DLD1 (cell line): ENCODE measurements at regions not wholly inside any gene's neighbourhood (a gene's known extent, or its start where the extent isn't known, plus 50 kb on each side); places are given as distances from the start of the nearest gene placed in this dataset.

Experiments
- in situ Hi-C: cut with HindIII; loops from 2 replicates; pipeline ENCODE4 v1.10.0; 2017; ENCODE audit warnings: low sequenced_read_pairs

DNA sequence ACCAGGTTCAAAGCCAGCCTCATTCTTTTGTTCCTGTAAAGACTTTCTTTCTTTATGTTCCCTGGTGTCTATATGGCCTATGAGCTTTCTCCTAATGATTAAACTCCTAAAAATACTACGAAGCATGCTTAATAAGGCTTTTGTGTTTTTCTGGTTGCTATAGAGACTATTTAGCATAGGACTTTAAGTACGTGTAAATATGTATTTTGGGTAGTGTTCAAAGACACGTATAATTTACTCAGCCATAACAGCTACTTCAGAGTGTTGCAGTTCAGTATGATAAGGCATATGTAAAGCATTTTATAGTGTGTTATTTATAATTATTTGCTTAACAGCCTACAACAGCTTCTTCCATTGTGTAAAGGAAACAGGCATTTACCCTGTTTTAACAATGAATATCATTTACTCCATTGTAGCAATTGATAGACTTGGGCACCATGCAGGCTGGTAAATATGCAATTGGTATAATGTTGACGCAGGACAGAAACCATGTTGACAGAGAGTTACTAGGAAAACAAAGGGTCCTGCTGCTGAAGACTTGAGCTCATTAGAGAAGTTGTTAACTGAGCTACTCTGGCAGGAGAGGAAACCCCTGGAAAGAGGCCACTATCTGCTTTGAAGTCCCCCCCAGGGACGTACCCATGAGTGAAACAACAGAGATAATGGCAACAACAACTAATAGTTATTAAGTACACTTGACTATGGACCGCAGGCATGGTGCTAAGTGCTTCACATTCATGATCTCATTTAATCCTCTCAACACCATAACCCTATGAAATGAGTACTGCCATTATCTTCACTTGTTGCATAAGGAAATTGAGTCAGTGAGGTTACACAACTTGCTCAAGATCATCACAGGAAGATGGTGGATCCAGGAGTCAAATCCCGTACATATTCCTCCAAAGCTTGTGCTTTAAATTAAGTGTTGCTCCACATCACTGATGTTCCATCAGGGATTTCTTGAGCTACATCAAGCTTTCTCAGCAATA is 342.2 kb upstream of the DYNLRB2 start:
- in situ Hi-C loops, result no loop called here

DNA sequence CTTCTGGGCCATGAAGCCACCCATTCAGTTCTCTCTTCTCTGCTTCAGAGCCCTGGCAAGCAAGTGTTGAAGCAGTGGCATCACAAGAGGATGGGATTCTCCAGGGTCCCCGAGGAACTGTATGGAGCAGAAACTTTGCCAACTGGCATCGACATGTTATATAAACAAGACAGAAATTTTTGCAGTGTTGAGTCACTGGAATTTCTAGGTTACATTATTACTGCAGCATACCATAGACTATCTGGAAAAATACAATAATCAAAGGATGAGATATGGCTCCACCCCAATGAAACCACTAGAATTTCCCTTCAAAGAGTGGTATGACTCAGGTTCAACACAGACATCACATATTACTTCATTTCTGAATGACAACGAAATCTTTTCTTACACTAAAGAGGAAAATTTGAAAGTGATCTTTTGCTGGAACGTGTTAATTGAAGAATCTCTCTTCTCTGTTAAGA is 343.0 kb upstream of the DYNLRB2 start:
- in situ Hi-C loops, result no loop called here

DNA sequence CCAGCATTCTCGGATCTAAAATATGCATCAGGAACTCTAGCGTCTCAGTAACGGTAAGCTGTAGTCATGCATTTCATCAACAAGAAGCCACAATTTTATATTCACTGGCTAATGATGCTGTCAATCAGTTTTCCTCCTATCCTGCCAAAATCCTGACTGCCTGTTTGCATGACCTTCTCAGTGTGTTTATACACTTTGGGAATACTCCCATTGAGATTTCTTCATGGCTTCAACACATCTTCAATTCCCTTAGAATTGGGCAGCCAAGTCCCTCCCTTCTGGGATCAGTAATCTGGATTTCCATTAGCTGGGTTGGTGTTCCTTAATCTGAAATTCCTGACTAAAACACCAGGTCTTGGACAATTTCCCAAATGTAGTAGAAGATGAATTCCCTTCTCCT is 348.9 kb upstream of the DYNLRB2 start:
- in situ Hi-C loops, result no loop called here

DNA sequence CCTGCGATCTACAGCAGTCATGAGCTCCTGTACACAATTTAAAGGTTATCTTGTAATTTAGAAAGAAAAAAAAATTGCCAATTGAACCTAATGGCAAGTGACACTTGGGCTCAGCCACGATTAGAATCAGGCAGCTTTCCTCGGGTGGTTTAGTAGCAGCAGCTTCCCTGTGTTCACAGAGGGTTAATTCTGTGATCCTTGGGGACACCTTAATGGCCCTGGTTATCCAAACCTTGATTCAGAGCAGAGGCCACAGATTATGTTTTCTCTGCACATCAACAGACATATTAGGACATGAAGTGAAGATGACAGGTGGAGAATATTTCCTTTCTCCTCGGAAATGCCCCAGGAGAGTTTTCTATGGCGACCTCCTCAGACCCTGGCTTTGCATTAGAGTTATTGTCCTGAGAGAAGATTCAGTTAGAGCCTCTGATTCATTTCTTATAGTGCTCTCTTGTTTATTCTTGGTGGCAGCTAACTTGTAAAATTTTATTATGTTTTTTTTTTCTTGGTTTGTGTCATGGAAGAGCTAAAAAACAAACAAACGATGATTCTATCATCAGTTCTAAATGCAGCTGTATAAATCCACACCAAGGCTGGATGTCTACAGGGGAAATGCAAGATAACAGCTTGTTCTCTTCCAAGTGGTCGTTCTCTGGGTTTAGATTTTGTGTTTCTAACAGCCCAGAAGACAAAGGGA is 351.2 kb upstream of the DYNLRB2 start:
- in situ Hi-C loops, result no loop called here

DNA sequence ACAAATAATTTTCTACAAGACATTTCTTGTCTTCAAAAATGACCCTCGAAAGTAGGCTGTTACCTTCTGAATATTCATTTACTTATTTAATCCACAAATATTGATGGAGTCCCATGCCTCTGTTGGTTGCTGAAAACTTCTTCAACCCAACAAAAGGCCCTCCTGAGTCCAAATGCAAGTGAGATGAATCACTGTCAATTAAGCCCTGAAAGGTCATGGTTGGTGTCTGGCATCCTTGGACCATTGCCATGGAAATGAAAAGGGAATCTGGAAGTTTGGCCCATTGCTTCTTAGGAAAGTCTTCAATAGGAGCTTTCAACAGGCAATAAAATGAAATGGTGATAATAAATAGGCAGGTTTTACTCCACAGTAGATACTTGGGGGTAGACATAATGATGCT is 364.7 kb upstream of the DYNLRB2 start:
- in situ Hi-C loops, result no loop called here

DNA sequence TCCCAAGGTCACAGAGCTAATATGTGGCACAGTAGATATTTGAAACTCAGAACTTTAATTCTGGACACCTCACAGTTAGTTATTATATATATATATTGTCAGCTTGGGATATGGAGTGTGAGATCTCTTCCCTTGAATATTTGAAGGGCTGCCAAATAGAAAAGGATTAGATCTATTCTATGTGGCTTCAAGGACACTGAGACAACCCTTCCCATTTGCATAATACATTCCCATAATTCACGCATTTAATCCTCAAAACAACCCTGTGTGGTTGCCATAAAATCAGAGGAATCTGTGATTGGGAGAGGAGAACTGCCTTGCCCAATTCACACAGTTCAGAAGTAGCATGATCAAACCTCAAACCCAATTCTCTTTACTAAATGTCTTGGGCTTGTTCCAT is 365.8 kb upstream of the DYNLRB2 start:
- in situ Hi-C loops, result no loop called here

DNA sequence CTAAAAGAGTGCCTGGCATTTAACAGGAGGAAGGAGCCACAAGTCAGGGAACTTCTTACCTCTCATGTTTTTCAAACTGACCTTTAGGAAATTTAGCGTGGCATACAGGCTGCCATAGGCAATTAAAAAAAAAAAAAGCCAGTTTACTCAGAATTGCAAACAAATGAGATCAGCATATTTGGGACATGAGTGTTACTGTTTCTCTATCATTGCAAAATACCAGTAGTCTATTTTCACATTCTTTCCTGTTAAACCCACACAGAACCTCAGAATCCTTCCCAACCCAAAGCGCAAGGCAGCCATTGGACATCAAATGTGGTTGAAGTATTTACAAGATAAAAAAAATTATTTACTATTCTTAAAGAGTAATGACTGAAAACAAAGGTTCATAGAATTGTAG is 366.4 kb upstream of the DYNLRB2 start:
- in situ Hi-C loops, result no loop called here

DNA sequence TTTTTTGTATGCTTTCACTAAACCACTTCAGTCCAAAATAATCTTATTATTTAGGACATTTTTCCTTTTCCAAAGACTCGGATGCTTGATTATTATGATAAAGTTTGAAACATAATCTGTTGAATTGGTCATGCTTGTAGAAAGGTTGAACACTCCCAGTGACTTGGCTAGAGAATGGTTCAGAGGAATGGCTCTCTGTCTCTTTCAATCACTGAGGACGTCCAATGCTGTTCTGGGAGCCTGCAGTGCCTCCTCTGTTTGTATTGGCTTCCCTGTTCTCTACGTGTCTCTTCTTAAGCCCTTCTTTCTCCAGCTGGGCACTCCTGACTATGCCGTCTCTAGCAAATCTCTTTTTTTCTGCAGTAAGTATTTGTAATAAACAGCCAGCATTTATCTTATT is 369.0 kb upstream of the DYNLRB2 start:
- in situ Hi-C loops, result no loop called here

DNA sequence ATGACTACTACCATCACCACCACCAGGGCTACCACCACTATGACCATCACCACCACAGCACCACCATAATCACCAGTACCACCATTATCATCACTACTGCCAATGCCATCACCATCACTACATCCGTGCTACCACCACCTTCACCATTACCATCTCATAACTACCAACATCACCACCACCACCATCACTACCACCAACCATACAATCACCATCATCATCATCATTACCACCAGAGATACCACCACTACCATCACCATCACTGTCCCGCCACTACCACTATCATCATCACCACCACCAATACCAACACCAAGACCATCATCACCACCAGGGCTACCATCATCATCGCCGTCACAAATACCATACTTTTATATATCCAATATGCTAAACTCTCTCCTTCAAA is 369.6 kb upstream of the DYNLRB2 start:
- in situ Hi-C loops, result no loop called here

DNA sequence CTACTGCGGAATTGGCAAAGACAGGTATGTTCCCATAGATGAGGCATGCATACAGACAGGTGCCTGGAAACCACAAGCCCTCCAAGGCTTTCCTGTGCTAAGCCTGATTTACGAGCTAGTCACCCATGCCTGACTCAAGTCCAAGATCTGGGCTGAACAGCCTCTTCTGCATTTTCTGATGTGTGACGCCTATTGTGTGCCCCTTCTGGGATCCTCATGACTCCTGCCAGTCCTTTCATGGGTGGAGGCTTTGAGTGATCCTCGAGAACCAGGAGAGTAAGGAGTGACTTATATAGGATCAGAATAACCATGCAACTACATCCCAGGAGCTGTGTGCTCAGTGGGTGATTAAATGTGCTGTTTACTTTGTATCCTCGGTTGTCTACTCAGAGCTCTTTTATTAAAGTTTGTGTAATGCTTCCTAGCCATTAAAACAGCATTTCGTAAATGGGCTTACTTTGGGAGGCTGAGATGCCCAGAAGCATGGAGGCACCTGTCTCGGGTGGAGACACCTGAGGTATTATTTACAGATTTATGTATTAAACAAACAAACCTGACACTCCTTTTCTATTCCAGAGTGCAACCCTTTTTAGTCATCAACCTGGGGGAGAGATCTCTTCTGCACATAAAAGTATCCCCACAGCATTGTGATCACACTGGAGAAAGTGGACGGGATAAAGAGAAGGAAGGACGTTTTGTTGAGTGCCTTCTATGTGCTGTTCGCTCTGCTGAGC is 373.0 kb upstream of the DYNLRB2 start:
- in situ Hi-C loops, result no loop called here

DNA sequence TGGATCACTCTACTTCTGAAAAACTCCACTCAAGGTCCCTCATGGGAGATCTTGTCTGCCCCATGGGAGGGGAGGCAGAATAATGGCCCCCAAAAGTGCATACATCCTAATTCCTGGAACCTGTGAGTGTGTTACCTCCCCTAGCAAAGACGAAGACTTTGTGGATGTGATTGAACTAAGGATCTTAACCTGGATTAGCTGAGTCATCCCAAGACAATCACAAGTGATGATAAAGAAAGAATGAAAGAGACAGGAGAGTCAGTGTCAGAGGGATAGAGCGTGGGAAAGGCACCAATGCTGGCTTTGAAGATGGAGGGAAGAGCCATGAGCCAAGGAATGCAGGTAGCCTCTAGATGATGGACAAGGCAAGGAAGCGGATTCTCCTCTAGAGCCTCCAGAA is 374.7 kb upstream of the DYNLRB2 start:
- in situ Hi-C loops, result no loop called here

DNA sequence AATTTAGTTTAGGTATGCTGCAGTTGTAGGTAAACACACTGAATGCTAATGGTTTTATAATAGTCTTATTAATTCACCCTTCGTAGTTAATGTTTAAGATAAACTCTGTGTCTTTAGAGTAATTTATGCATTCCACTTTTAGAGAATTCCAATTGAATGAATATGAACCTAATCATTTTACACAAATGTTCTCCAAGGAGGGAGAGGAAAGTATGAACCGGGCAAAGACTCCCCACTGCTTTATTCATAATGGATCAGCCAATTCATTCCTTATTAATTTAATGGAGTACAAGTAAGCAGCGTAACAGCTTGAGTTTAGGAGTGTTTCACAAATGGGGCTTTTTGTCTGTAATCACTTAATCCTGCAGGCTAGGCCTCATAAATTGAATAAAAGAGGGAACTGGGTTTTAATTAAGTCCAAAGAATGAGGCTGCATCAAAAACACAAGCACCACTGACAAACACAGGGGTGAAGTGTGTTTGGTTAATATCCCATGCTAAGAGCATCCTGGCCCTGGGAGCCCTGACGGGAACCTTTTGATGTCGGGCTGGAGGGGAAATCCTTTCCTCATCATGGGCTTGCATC is 375.7 kb upstream of the DYNLRB2 start:
- in situ Hi-C loops, result no loop called here

DNA sequence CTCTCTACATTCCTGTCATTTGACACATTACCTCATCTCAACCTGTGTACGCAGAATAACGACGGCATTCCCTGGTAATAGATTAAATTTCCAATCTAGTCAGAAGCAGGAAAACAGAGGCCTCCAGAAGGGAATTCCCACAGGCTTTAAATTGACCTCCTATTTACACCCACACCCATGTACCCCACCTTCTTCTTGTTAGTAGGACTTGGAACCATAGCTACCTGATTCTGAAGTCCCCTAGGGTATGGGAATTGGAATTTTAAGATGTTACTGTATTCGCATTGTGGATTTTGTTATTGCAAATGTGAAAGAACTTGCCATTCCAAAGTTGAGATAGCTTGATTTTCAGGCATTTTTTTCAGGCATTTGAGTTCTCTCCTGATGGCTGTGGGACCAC is 377.5 kb upstream of the DYNLRB2 start:
- in situ Hi-C loops, result no loop called here

DNA sequence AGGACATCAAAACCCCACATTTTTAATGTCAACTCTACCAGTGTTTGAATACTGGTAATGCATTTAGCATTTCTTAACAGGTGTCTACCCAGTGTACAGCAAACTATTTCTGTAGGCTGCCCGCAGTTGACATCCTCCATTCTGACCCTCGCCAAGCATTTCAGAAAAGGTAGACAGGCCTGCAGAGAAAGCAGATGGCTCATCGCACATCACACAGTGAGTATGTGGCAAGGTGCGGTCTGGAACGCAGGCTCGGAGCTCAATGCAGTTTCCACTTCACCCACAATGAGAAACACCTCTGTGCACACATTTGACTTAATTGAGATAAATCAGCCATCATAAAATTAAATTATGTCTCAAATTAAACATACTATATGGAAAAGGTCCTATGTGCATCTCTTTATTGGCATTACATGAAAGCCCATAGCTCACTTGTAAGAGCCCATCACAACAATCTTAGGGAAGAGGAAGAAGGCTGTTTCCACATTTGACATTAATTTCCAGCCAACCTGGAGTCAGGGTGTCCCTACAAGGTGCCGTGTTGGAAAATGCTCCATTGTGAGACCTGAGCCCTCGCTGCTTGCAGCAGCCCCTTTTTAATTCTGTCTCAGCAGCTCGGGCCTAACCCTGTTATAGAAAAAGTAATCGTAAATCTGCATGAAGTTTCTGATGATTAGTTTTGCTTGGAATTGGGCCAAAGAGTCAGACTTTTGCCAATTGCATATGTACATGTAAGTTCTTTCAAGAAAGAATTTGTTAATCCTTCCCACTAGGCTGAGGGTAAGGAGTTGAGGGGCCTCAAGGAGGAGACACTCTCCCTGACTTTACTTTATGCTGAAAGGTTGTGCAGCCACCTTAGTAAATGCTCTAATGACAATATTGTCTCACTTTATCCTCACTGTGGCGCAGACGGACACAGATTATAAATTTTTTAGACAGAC is 378.7 kb upstream of the DYNLRB2 start:
- in situ Hi-C loops, result no loop called here

DNA sequence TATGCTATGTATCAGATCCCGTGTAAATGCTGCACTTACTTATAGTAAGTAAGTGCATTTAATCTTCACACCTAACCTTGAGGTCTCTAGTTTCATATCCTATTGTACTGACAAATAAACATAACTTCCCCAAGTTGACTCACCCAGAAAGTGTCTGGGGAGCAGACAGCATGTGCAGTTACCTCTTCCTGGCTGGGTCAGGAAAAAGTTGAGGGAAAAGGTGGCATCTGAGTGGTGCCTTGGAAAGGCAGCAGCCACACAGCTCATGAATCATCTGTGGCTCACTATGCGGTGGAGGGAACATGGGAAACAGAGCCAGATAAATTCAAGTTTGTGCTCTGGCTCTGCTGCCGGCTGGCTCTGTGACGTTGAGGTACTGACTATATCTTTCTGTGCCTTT is 382.0 kb upstream of the DYNLRB2 start:
- in situ Hi-C loops, result no loop called here

DNA sequence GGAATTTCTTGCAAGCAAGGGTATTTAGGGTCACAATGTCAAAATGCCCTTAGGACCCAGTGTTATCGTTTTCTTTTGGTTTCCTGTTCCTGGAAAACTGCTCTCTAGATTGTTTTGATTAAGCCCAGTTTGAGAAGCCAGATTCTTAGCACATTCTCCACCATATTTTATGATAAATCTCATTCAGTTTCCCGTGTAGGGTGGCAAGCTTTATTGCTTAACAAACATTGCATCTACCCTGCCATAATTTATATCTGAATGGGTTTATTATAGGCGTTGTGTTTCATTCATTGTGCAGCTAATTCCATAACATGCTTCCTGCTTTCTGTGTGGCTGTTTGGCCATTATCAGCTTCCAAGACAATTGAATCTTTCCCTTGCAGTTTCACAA is 389.1 kb upstream of the DYNLRB2 start:
- in situ Hi-C loops, result no loop called here

DNA sequence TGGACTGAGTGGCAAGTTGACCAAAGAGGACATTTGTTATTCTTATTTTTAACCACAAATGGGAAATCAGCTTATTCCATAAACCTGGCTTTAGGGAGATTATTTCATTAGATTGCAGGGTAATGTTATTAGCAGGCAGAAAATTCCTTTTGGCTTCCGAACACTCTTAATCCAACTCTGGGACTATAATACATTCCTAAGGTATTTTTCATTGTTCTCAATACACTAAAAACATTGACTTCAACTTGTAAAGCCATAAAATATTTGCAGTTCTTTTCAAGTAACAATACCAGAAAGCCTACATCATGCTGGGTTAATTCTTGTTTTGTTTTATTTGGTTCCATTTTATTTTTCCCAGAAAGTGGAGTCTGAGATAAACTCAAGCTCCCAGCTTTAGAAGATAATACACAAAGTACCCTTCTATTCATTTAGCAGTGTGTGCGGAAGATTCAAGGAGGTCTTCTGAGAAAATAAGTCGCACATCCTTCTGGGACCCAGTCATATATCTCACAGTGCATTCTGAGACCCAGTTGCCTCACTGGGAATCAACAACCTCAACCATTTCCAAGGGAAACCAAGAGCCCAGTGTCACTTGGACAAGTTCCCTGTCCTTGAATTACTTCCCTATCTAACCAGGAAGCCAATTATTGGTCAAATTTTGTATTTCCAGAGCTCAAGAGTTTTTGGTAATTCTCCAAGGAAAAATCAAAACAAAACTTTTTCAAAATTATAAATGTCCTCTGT is 389.6 kb upstream of the DYNLRB2 start:
- in situ Hi-C loops, result no loop called here

DNA sequence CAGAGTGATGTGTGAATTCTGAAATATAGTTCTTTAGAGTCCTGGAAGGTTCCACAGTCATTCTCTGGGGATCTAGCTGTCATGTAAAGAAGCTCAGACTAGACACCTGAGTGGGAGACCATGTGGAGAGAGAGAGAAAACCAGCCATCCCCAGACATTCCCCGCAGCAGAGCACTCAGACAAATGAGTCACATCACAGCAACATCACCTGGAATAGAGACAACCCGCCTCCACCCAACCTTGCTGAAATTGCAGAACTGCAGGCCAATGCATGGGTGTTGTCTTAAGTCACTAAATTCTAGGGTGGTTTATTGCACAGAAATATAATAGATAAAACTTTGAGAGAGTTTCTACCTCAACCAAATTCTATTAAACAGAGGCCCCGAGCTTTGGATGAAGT is 392.0 kb upstream of the DYNLRB2 start:
- in situ Hi-C loops, result no loop called here

DNA sequence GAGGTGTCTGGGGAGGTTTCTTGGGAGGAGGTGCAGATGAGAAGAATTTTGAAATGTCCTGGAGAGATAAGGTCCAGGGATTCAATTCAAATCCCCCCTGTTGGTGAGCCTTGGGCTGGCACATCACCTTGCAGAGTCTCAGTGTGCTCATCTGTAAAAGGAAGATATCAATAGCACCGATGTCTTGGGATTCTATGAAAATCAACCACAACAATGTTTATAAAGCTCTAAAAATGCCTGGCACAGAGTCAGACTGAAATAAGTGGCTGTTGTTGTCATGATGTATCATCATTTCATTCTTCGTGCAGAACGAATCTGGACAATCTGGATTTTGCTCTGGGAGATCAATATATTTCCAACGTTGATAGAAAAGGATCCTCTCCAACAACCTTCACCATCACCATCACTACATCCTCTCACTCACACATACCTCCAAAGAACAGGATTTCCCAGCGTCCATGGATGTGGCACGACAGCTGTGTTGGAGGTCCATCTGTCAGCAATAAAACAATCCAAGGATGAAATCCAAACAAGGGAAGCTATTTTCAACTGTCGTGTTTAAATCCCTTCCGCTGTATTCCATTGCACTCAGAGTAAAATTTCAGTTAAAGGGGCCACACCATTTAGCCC is 393.7 kb upstream of the DYNLRB2 start:
- in situ Hi-C loops, result no loop called here
